HL-60 (cell line): ENCODE measurements at regions not wholly inside any gene's neighbourhood (a gene's known extent, or its start where the extent isn't known, plus 50 kb on each side); places are given as distances from the start of the nearest gene placed in this dataset.

ENCODE experiments used
- DNase-seq, 2 experiments: peaks; one replicate each; pipeline ENCODE4 v3.0.0-alpha.2; 2010 to 2020; ENCODE audit warnings: low read depth in 1 of 2, low spot score in 1 of 2
- H3K27ac ChIP-seq: fragments of 250-450 bp; sonication (Bioruptor Pico); replicated peaks from 2 replicates; pipeline ENCODE4 v1.5.1; 2020; ENCODE audit warnings: mild to moderate bottlenecking, moderate library complexity
- H3K27me3 ChIP-seq: fragments of 250-450 bp; sonication (Bioruptor Pico); 2 replicates; pipeline ENCODE4 v1.5.1; 2021; ENCODE audit warnings: mild to moderate bottlenecking, moderate library complexity; ENCODE audit not compliant: insufficient read depth, poor library complexity, severe bottlenecking
- H3K4me3 ChIP-seq: replicated peaks from 2 replicates; pipeline ENCODE4 v1.5.1; 2011; ENCODE audit warnings: mild to moderate bottlenecking, control low read depth, low read length; ENCODE audit not compliant: insufficient read depth
- CTCF ChIP-seq: IDR thresholded peaks from one replicate; pipeline ENCODE4 v1.5.1; 2011; ENCODE audit warnings: low read length, control low read depth, inconsistent platforms; ENCODE audit not compliant: insufficient read depth
- GABPA ChIP-seq: IDR thresholded peaks from 2 replicates; pipeline ENCODE4 v1.6.1; 2012; ENCODE audit warnings: low read depth
- POLR2AphosphoS5 ChIP-seq: IDR thresholded peaks from 2 replicates; pipeline ENCODE4 v1.6.1; 2012; ENCODE audit warnings: low read depth
- REST ChIP-seq: IDR thresholded peaks from 2 replicates; pipeline ENCODE4 v1.6.1; 2012; ENCODE audit warnings: low read depth; ENCODE audit not compliant: insufficient replicate concordance
- SPI1 ChIP-seq: IDR thresholded peaks from 2 replicates; pipeline ENCODE4 v1.6.1; 2012; ENCODE audit warnings: low read depth, mild to moderate bottlenecking, borderline replicate concordance

GRCh38 chr11:127224276-127224675 lies 223.7 kb upstream of the KIRREL3 start:
- Histone ChIP-seq H3K27me3 (no peaks in the 10 kb centered on the region), H3K4me3 (no peak overlapping the region), H3K27ac (no peak overlapping the region)
- DNase-seq: no peak
- TF ChIP-seq REST (no peak), CTCF (no peak), SPI1 (no peak), GABPA (no peak), POLR2AphosphoS5 (no peak)

GRCh38 chr11:127223633-127224032 lies 223.1 kb upstream of the KIRREL3 start:
- no peak for TF ChIP-seq POLR2AphosphoS5
- TF ChIP-seq REST: no peak
- no peak for TF ChIP-seq GABPA
- no peak for TF ChIP-seq CTCF
- no peak for TF ChIP-seq SPI1
- Histone ChIP-seq H3K4me3 (no peak overlapping the region), H3K27me3 (no peaks in the 10 kb centered on the region), H3K27ac (no peak overlapping the region)
- DNase-seq: no peak

DNA sequence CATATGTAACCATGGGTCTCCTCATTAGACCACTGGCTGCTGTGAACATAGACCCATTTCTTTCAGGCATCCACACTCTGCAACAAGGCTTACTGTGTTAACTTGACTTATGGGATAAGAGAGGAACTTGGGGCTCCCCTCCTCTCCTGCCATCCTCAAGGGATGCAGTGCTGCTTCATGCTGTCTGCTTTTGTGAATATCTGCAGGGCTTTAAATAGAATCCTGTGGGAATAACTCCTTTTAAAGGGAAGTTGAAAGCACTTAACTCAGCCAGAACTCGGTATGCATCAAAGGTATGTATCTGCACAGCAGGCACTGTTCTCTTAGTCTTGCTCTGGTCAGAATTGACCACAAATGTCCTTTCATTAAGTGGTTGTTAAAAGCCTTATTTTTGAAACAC lies 222.5 kb upstream of the KIRREL3 start:
- no peak for DNase-seq

More for the DNA sequence above, 222.5 kb upstream of the KIRREL3 start:
- H3K27me3 ChIP-seq: no peaks in the 10 kb centered on the region
- H3K27ac ChIP-seq: no peak overlapping the region
- H3K4me3 ChIP-seq: no peak overlapping the region
- TF ChIP-seq REST (no peak), GABPA (no peak), POLR2AphosphoS5 (no peak), SPI1 (no peak), CTCF (no peak)
